ENCODE measurements at regions not wholly inside any gene's neighbourhood (a gene's known extent, or its start where the extent isn't known, plus 50 kb on each side); places are given as distances from the start of the nearest gene placed in this dataset.

- Histone ChIP-seq H4K20me1 (ENCODE audit: insufficient read depth, low read length) (no peaks in the 10 kb centered on the region), H3K36me3 (replicated peaks in 1 of 2; ENCODE audit: control insufficient read depth in 1 of 2, insufficient read depth in 2 of 2, low read length in 2 of 2) (no peaks in the 10 kb centered on the region), H3K4me3 (replicated peaks in 1 of 3; ENCODE audit: low read depth in 2 of 3, low read length in 3 of 3) (no peak overlapping the region), H3K9ac (ENCODE audit: insufficient read depth, low read length, poor library complexity, severe bottlenecking) (no peak overlapping the region), H2AFZ (ENCODE audit: insufficient read depth, low read depth, low read length, poor library complexity, severe bottlenecking) (no peak overlapping the region), H3K79me2 (ENCODE audit: insufficient read depth, low read length) (no peaks in the 10 kb centered on the region), H3K27ac (ENCODE audit: low read depth in 1 of 2, low read length in 2 of 2) (no peak overlapping the region), H3K4me1 (ENCODE audit: control insufficient read depth in 1 of 2, insufficient read depth in 2 of 2, low read length in 2 of 2) (no peaks in the 10 kb centered on the region), H3K27me3 (ENCODE audit: control insufficient read depth in 2 of 2, insufficient read depth in 2 of 2, low read length in 2 of 2) (no peaks in the 10 kb centered on the region), H3K9me3 (replicated peaks in 1 of 2; ENCODE audit: control insufficient read depth in 1 of 2, insufficient read depth in 1 of 2, low read length in 2 of 2) (peaks cover 0 to 4% of the 10 kb centered on the region in 2 donors), H3K4me2 (replicated peaks; ENCODE audit: extremely low read depth, low read length, poor library complexity, severe bottlenecking) (no peak overlapping the region)
- Mint-ChIP-seq H3K27ac (no peak overlapping the region), H3K4me3 (no peak overlapping the region), H3K27me3 (ENCODE audit: low read depth in 3 of 3) (no peaks in the 10 kb centered on the region), H3K36me3 (no peaks in the 10 kb centered on the region), H3K9me3 (peaks cover 0 to 9% (median 5%) of the 10 kb centered on the region in 7 donors), H3K4me1 (no peaks in the 10 kb centered on the region)
- no peak for TF ChIP-seq CTCF (IDR thresholded peaks at IDR 0.05)
- no peak for DNase-seq
- WGBS (ENCODE audit: insufficient coverage), result no CpG with 5 or more reads among the region's 4 CpGs
- intact Hi-C loops (cut with micrococcal nuclease), result no loop called here
These were observed 353.9 kb downstream of the CDH2 start for GRCh38 chr18:27823053-27823452.

GRCh38 chr18:27808683-27809082 lies 368.2 kb downstream of the CDH2 start:
- H3K9ac ChIP-seq (ENCODE audit: insufficient read depth, low read length, poor library complexity, severe bottlenecking), result no peak overlapping the region
- Mint-ChIP-seq H3K36me3 (no peaks in the 10 kb centered on the region), H3K4me1 (no peaks in the 10 kb centered on the region), H3K9me3 (peaks cover 0 to 11% (median 6%) of the 10 kb centered on the region in 7 donors), H3K27ac (no peak overlapping the region), H3K27me3 (ENCODE audit: low read depth in 3 of 3) (peaks cover 0 to 2% (median 1%) of the 10 kb centered on the region in 3 donors), H3K4me3 (no peak overlapping the region)
- peaks cover 12 to 20% of the 10 kb centered on the region in 2 donors for H3K9me3 ChIP-seq (replicated peaks in 1 of 2; ENCODE audit: control insufficient read depth in 1 of 2, insufficient read depth in 1 of 2, low read length in 2 of 2)
- no peak overlapping the region for H2AFZ ChIP-seq (ENCODE audit: insufficient read depth, low read depth, low read length, poor library complexity, severe bottlenecking)
- H3K27me3 ChIP-seq (ENCODE audit: control insufficient read depth in 2 of 2, insufficient read depth in 2 of 2, low read length in 2 of 2), result no peaks in the 10 kb centered on the region
- H3K36me3 ChIP-seq (replicated peaks in 1 of 2; ENCODE audit: control insufficient read depth in 1 of 2, insufficient read depth in 2 of 2, low read length in 2 of 2), result no peaks in the 10 kb centered on the region
- WGBS (ENCODE audit: insufficient coverage), result 60% methylated on average over 1 of the region's 1 CpG
- intact Hi-C loops (cut with micrococcal nuclease), result no loop called here
- DNase-seq, result no peak
- H3K4me2 ChIP-seq (replicated peaks; ENCODE audit: extremely low read depth, low read length, poor library complexity, severe bottlenecking), result no peak overlapping the region
- no peaks in the 10 kb centered on the region for H4K20me1 ChIP-seq (ENCODE audit: insufficient read depth, low read length)
- H3K4me1 ChIP-seq (ENCODE audit: control insufficient read depth in 1 of 2, insufficient read depth in 2 of 2, low read length in 2 of 2), result no peaks in the 10 kb centered on the region
- TF ChIP-seq CTCF (IDR thresholded peaks at IDR 0.05), result no peak
- H3K79me2 ChIP-seq (ENCODE audit: insufficient read depth, low read length), result no peaks in the 10 kb centered on the region
- H3K4me3 ChIP-seq (replicated peaks in 1 of 3; ENCODE audit: low read depth in 2 of 3, low read length in 3 of 3), result no peak overlapping the region
- no peak overlapping the region for H3K27ac ChIP-seq (ENCODE audit: low read depth in 1 of 2, low read length in 2 of 2)
